SK-N-SH (cell line): ENCODE measurements at regions not wholly inside any gene's neighbourhood (a gene's known extent, or its start where the extent isn't known, plus 50 kb on each side); places are given as distances from the start of the nearest gene placed in this dataset.

Experiments used
- CTCF ChIA-PET: fragments of 300-600, 350-600 bp; formaldehyde crosslinking; extraction: SDS; loops from one replicate; lab custom pipeline; 2021; lab: Yijun Ruan, JAX
- POLR2A ChIA-PET: fragments of 350-600 bp; sonication (Branson Sonifier 250); formaldehyde crosslinking; extraction: SDS; loops from one replicate; lab custom pipeline; 2020; ENCODE audit warnings: antibody characterized with exemption, inconsistent platforms; lab: Yijun Ruan, JAX
- DNase-seq: peaks from one replicate; pipeline ENCODE4 v3.0.0; 2012
- H2AFZ ChIP-seq: fragments of 200-600 bp; sonication (generic); 2 replicates; pipeline ENCODE4 v1.8.1; 2016; ENCODE audit warnings: antibody characterized with exemption, mild to moderate bottlenecking, low read depth
- H3F3A ChIP-seq: fragments of 200-600 bp; sonication (generic); replicated peaks from 2 replicates; pipeline ENCODE3; 2016; ENCODE audit warnings: antibody characterized with exemption, mild to moderate bottlenecking; ENCODE audit not compliant: insufficient read depth
- H3K27ac ChIP-seq, 2 experiments: fragments of 200-500 bp in 1 of 2; fragments of 200-600 bp in 1 of 2; sonication (Bioruptor generic) in 1 of 2; sonication (generic), shearing (Covaris generic) in 1 of 2; 2 replicates each; pipeline versions ENCODE4 v1.5.1 to v1.6.1; 2014 to 2016; ENCODE audit warnings: low read depth in 2 of 2, inconsistent platforms in 1 of 2, low read length in 1 of 2, mild to moderate bottlenecking in 1 of 2, mixed read lengths in 1 of 2
- H3K27me3 ChIP-seq: fragments of 200-600 bp; sonication (generic), shearing (Covaris generic); 2 replicates; pipeline ENCODE4 v1.6.1; 2016; ENCODE audit warnings: mixed run types; ENCODE audit not compliant: insufficient read depth
- H3K36me3 ChIP-seq, 2 experiments: fragments of 200-500 bp in 1 of 2; fragments of 200-600 bp in 1 of 2; sonication (Bioruptor generic) in 1 of 2; sonication (generic) in 1 of 2; replicated peaks in 1 of 2; 2 replicates each; pipeline versions ENCODE3 to v1.5.1; 2014 to 2016; ENCODE audit warnings: low read length in 1 of 2, mild to moderate bottlenecking in 1 of 2; ENCODE audit not compliant: insufficient read depth in 2 of 2, control insufficient read depth in 1 of 2
- H3K4me1 ChIP-seq, 2 experiments: fragments of 200-500 bp in 1 of 2; fragments of 200-600 bp in 1 of 2; sonication (Bioruptor generic) in 1 of 2; sonication (generic), shearing (Covaris generic) in 1 of 2; 2 replicates each; pipeline versions ENCODE4 v1.5.1 to v1.6.1; 2014 to 2016; ENCODE audit warnings: low read depth in 1 of 2, low read length in 1 of 2, mixed run types in 1 of 2; ENCODE audit not compliant: insufficient read depth in 2 of 2, control insufficient read depth in 1 of 2
- H3K4me2 ChIP-seq: fragments of 200-600 bp; sonication (generic), shearing (Covaris generic); 2 replicates; pipeline ENCODE4 v1.6.1; 2017; ENCODE audit warnings: mixed run types
- H3K4me3 ChIP-seq, 2 experiments: fragments of 200-500 bp in 1 of 2; fragments of 200-600 bp in 1 of 2; sonication (Bioruptor generic) in 1 of 2; sonication (generic), shearing (Covaris generic) in 1 of 2; 2 replicates each; pipeline versions ENCODE4 v1.5.1 to v1.8.1; 2014 to 2016; ENCODE audit warnings: low read depth in 2 of 2, inconsistent platforms in 1 of 2, low read length in 1 of 2, mild to moderate bottlenecking in 1 of 2, mixed read lengths in 1 of 2, moderate library complexity in 1 of 2
- H3K79me2 ChIP-seq: fragments of 200-600 bp; sonication (generic); 2 replicates; pipeline ENCODE4 v1.8.1; 2017; ENCODE audit warnings: mild to moderate bottlenecking; ENCODE audit not compliant: insufficient read depth
- H3K9ac ChIP-seq: fragments of 200-600 bp; sonication (generic); 2 replicates; pipeline ENCODE4 v1.6.1; 2017; ENCODE audit warnings: mixed run types
- H3K9me2 ChIP-seq: fragments of 200-600 bp; sonication (generic); 2 replicates; pipeline ENCODE4 v1.6.1; 2017; ENCODE audit warnings: mixed run types
- H3K9me3 ChIP-seq: fragments of 200-600 bp; sonication (generic); 2 replicates; pipeline ENCODE4 v1.6.1; 2017; ENCODE audit warnings: mixed run types, mild to moderate bottlenecking, moderate library complexity
- H4K20me1 ChIP-seq: fragments of 200-600 bp; sonication (generic); 2 replicates; pipeline ENCODE4 v1.6.1; 2017; ENCODE audit warnings: mild to moderate bottlenecking, mixed run types; ENCODE audit not compliant: insufficient read depth
- CHD2 ChIP-seq: fragments of 150-350 bp; IDR thresholded peaks from 2 replicates; pipeline ENCODE4 v1.6.1; 2018; ENCODE audit warnings: low read length; ENCODE audit not compliant: partially characterized antibody
- ELF1 ChIP-seq: IDR thresholded peaks from 2 replicates; pipeline ENCODE4 v1.4.0; 2012
- EP300 ChIP-seq, 2 experiments: IDR thresholded peaks; 2 replicates each; pipeline versions ENCODE4 v1.4.0 to v1.6.1; 2012; ENCODE audit warnings: borderline replicate concordance in 1 of 2, low read depth in 1 of 2, low read length in 1 of 2
- EZH2phosphoT487 ChIP-seq: fragments of 200-600 bp; sonication (generic); IDR thresholded peaks from 2 replicates; pipeline ENCODE4 v1.6.1; 2017; ENCODE audit warnings: low read depth, mixed run types, mild to moderate bottlenecking, antibody characterized with exemption, moderate library complexity, borderline replicate concordance
- FOSL2 ChIP-seq: IDR thresholded peaks from 2 replicates; pipeline ENCODE4 v1.4.0; 2012; ENCODE audit warnings: low read depth, mild to moderate bottlenecking, moderate library complexity, borderline replicate concordance
- JUND ChIP-seq: IDR thresholded peaks from 2 replicates; pipeline ENCODE4 v1.4.0; 2012
- MEF2A ChIP-seq: IDR thresholded peaks from 2 replicates; pipeline ENCODE4 v1.4.0; 2012; ENCODE audit warnings: low read depth, borderline replicate concordance
- RAD21 ChIP-seq: IDR thresholded peaks from 2 replicates; pipeline ENCODE4 v1.6.1; 2012; ENCODE audit warnings: mild to moderate bottlenecking, low read length
- TCF12 ChIP-seq: IDR thresholded peaks from 2 replicates; pipeline ENCODE4 v1.4.0; 2012
- TEAD4 ChIP-seq: IDR thresholded peaks from 2 replicates; pipeline ENCODE4 v1.4.0; 2012; ENCODE audit warnings: mild to moderate bottlenecking, borderline replicate concordance; ENCODE audit not compliant: insufficient read depth
- YY1 ChIP-seq: IDR thresholded peaks from 2 replicates; pipeline ENCODE4 v1.4.0; 2012; ENCODE audit warnings: low read depth, mild to moderate bottlenecking
- WGBS: methylation state at CpG from one replicate; pipeline ENCODE4 v1.1.6; 2017; ENCODE audit warnings: low lambda C conversion rate; 5-methylcytosine and 5-hydroxymethylcytosine counted together
- TF ChIP-seq, protein P1 (sequence below): IDR thresholded peaks from 2 replicates; pipeline ENCODE4; 2012
- TF ChIP-seq, protein P2 (sequence below): IDR thresholded peaks from 2 replicates; pipeline ENCODE4 v1.4.0; 2012; ENCODE audit warnings: low read depth, borderline replicate concordance
- TF ChIP-seq, protein P3 (sequence below): IDR thresholded peaks from 2 replicates; pipeline ENCODE4 v1.6.1; 2012; ENCODE audit warnings: mild to moderate bottlenecking, low read depth, low read length, moderate library complexity

- DNase-seq: no peak
- Histone ChIP-seq H3K4me2 (no peak overlapping the region), H3K36me3 (no peaks in the 10 kb centered on the region), H4K20me1 (no peaks in the 10 kb centered on the region), H3F3A (peaks cover 4% of the 10 kb centered on the region), H3K4me3 (no peak overlapping the region), H3K27me3 (no peaks in the 10 kb centered on the region), H2AFZ (no peak overlapping the region; the same call in 1 of the 2 replicates), H3K27ac (no peak overlapping the region), H3K79me2 (no peaks in the 10 kb centered on the region), H3K9me3 (no peaks in the 10 kb centered on the region), H3K9ac (no peak overlapping the region), H3K9me2 (no peaks in the 10 kb centered on the region), H3K4me1 (peaks cover 4 to 16% of the 10 kb centered on the region in 2 experiments; a peak in 3 of 4 replicates)
- CTCF ChIA-PET: interaction anchor here (1.3 kb wide), 1 partner anchor 18 kb away, joined by 3 read pairs; no protein-coding TSS in a partner anchor
- TF ChIP-seq, protein P1, sequence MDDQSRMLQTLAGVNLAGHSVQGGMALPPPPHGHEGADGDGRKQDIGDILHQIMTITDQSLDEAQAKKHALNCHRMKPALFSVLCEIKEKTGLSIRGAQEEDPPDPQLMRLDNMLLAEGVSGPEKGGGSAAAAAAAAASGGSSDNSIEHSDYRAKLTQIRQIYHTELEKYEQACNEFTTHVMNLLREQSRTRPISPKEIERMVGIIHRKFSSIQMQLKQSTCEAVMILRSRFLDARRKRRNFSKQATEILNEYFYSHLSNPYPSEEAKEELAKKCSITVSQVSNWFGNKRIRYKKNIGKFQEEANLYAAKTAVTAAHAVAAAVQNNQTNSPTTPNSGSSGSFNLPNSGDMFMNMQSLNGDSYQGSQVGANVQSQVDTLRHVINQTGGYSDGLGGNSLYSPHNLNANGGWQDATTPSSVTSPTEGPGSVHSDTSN: no peak
- TF ChIP-seq, protein P2, sequence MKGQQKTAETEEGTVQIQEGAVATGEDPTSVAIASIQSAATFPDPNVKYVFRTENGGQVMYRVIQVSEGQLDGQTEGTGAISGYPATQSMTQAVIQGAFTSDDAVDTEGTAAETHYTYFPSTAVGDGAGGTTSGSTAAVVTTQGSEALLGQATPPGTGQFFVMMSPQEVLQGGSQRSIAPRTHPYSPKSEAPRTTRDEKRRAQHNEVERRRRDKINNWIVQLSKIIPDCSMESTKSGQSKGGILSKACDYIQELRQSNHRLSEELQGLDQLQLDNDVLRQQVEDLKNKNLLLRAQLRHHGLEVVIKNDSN: no peak
- TF ChIP-seq CHD2 (no peak), TCF12 (no peak), FOSL2 (no peak), RAD21 (no peak), EZH2phosphoT487 (no peak), ELF1 (no peak), TEAD4 (no peak), MEF2A (no peak), YY1 (no peak), JUND (no peak), EP300 (IDR thresholded peaks at IDR 0.05; ENCODE audit: borderline replicate concordance in 1 of 2, low read depth in 1 of 2, low read length in 1 of 2) (no peak)
- TF ChIP-seq, protein P3, sequence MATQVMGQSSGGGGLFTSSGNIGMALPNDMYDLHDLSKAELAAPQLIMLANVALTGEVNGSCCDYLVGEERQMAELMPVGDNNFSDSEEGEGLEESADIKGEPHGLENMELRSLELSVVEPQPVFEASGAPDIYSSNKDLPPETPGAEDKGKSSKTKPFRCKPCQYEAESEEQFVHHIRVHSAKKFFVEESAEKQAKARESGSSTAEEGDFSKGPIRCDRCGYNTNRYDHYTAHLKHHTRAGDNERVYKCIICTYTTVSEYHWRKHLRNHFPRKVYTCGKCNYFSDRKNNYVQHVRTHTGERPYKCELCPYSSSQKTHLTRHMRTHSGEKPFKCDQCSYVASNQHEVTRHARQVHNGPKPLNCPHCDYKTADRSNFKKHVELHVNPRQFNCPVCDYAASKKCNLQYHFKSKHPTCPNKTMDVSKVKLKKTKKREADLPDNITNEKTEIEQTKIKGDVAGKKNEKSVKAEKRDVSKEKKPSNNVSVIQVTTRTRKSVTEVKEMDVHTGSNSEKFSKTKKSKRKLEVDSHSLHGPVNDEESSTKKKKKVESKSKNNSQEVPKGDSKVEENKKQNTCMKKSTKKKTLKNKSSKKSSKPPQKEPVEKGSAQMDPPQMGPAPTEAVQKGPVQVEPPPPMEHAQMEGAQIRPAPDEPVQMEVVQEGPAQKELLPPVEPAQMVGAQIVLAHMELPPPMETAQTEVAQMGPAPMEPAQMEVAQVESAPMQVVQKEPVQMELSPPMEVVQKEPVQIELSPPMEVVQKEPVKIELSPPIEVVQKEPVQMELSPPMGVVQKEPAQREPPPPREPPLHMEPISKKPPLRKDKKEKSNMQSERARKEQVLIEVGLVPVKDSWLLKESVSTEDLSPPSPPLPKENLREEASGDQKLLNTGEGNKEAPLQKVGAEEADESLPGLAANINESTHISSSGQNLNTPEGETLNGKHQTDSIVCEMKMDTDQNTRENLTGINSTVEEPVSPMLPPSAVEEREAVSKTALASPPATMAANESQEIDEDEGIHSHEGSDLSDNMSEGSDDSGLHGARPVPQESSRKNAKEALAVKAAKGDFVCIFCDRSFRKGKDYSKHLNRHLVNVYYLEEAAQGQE: no peak
- POLR2A ChIA-PET: no interaction called here
- 77% methylated on average over 1 of the region's 1 CpG for WGBS
Measured at GRCh38 chr13:40148742-40149141, 493.3 kb downstream of the COG6 start.
